ENCODE measurements at regions not wholly inside any gene's neighbourhood (a gene's known extent, or its start where the extent isn't known, plus 50 kb on each side); places are given as distances from the start of the nearest gene placed in this dataset.
A peak's percentile ranks its signal among the peaks of the same experiment; 100 is the strongest.

GRCh38 chr20:24872291-24873024 is 76.6 kb upstream of the CST7 start:
- no peak for DNase-seq

- DNase-seq = no peak
Measured at GRCh38 chr20:24873025-24873620, 75.9 kb upstream of the CST7 start.

GRCh38 chr20:24875078-24875477 is 74.0 kb upstream of the CST7 start:
- no peak for DNase-seq

- no peak for DNase-seq
Measured at GRCh38 chr20:24877652-24878051, 71.4 kb upstream of the CST7 start.

GRCh38 chr20:24878657-24879056 is 70.4 kb upstream of the CST7 start:
- no peak for DNase-seq

- DNase-seq = no peak
Measured at GRCh38 chr20:24879875-24880274, 69.2 kb upstream of the CST7 start.

GRCh38 chr20:24880356-24880755 is 68.7 kb upstream of the CST7 start:
- DNase-seq = no peak

- DNase-seq = no peak
Measured at GRCh38 chr20:24890286-24890685, 58.8 kb upstream of the CST7 start.

GRCh38 chr20:24891546-24892393 is 57.3 kb upstream of the CST7 start:
- DNase-seq = no peak

- no peak for DNase-seq
Measured at GRCh38 chr20:24892522-24892921, 56.5 kb upstream of the CST7 start.

GRCh38 chr20:24892931-24893330 is 56.1 kb upstream of the CST7 start:
- no peak for DNase-seq

GRCh38 chr20:24894488-24894887 is 54.6 kb upstream of the CST7 start:
- no peak for DNase-seq

- no peak for DNase-seq
Measured at GRCh38 chr20:24894967-24895366, 54.1 kb upstream of the CST7 start.

- peak; percentile 47 for DNase-seq
Measured at GRCh38 chr20:24895431-24895830, 53.6 kb upstream of the CST7 start.

- no peak for DNase-seq
Measured at GRCh38 chr20:24895898-24896658, 53.0 kb upstream of the CST7 start.

- no peak for DNase-seq
Measured at GRCh38 chr20:24896984-24897383, 52.1 kb upstream of the CST7 start.

GRCh38 chr20:24897974-24898373 is 51.1 kb upstream of the CST7 start:
- no peak for DNase-seq

GRCh38 chr20:24899153-24899552 is 49.9 kb upstream of the CST7 start:
- no peak for DNase-seq

Data from suppressor macrophage treated with lipopolysaccharide for 4 hours (primary cell).